ENCODE measurements at regions not wholly inside any gene's neighbourhood (a gene's known extent, or its start where the extent isn't known, plus 50 kb on each side); places are given as distances from the start of the nearest gene placed in this dataset.
"Not testable (repeated sequence)": the region's sequence is repeated elsewhere in the genome, so short reads cannot be mapped to it uniquely, and the experiment has no call there.

- not testable (repeated sequence) for TF ChIP-seq CTCF (IDR thresholded peaks at IDR 0.05); POLR2A (IDR thresholded peaks at IDR 0.05; ENCODE audit: low read depth); POLR2AphosphoS5 (IDR thresholded peaks at IDR 0.05)
Measured at GRCh38 chr15:20065508-20065907, 476.1 kb downstream of the GOLGA6L6 start.
